K562 (cell line): ENCODE measurements at regions not wholly inside any gene's neighbourhood (a gene's known extent, or its start where the extent isn't known, plus 50 kb on each side); places are given as distances from the start of the nearest gene placed in this dataset.

ENCODE experiments used
- ATAC-seq: fragments of 200-7000 bp; cut with Tn5 transposase; 3 replicates; pipeline ENCODE4 v1.9.1; 2020; ENCODE audit warnings: moderate library complexity
- BruUV-seq: library from RNA; stranded (reverse); fragments of 400-500 nt; replicated peaks from 2 replicates; lab custom pipeline; 2021; lab: Mats Ljungman, UMichigan
- CTCF ChIA-PET: fragments of 300-600 bp; formaldehyde crosslinking; extraction: SDS; loops from one replicate; lab custom pipeline; 2021; ENCODE audit warnings: low intra/inter-chr PET ratio; lab: Yijun Ruan, JAX
- POLR2A ChIA-PET: fragments of 300-600, 350-650 bp; sonication (Branson Sonifier 250); formaldehyde crosslinking; extraction: SDS; loops from one replicate; lab custom pipeline; 2021; ENCODE audit warnings: antibody characterized with exemption, inconsistent platforms; lab: Yijun Ruan, JAX
- DNase-seq, 4 experiments: peaks; one replicate each; pipeline versions ENCODE4 v3.0.0 to v3.0.0-alpha.2; 2011 to 2018; ENCODE audit warnings: low spot score in 3 of 4, mixed read lengths in 3 of 4; ENCODE audit errors: extremely low read depth in 1 of 4
- FAIRE-seq: peaks from 2 replicates; lab custom pipeline; 2011; peaks lifted over from hg19 to GRCh38; lab: Jason Lieb, UNC
- H2AFZ ChIP-seq: 2 replicates; pipeline ENCODE4 v1.6.0; 2011; ENCODE audit warnings: low read depth, low read length, control low read depth, inconsistent platforms
- H3K27ac ChIP-seq: fragments of 200-600 bp; 3 replicates; pipeline ENCODE4 v1.8.0; 2011; ENCODE audit warnings: low read depth, mild to moderate bottlenecking, control low read depth, inconsistent platforms, low read length, moderate library complexity, mixed read lengths; ENCODE audit errors: extremely low read depth
- H3K27me3 ChIP-seq, 2 experiments: fragments of 300-600 bp in 1 of 2; 2 replicates in 1 of 2; 3 replicates in 1 of 2; pipeline versions ENCODE4 v1.6.0 to v1.8.0; 2011; ENCODE audit warnings: inconsistent platforms in 2 of 2, low read length in 2 of 2, mild to moderate bottlenecking in 1 of 2, mixed read lengths in 1 of 2, moderate library complexity in 1 of 2; ENCODE audit not compliant: control insufficient read depth in 2 of 2, insufficient read depth in 2 of 2
- H3K36me3 ChIP-seq: fragments of 300-600 bp; 3 replicates; pipeline ENCODE4 v1.8.0; 2011; ENCODE audit warnings: mild to moderate bottlenecking, low read length, inconsistent platforms; ENCODE audit not compliant: control insufficient read depth, insufficient read depth
- H3K4me1 ChIP-seq, 2 experiments: fragments of 200-600 bp in 1 of 2; replicated peaks in 1 of 2; 2 replicates in 1 of 2; 3 replicates in 1 of 2; pipeline versions ENCODE4 v1.5.1 to v1.8.0; 2011; ENCODE audit warnings: inconsistent platforms in 2 of 2, low read length in 2 of 2, mild to moderate bottlenecking in 1 of 2, mixed read lengths in 1 of 2, moderate library complexity in 1 of 2; ENCODE audit not compliant: control insufficient read depth in 2 of 2, insufficient read depth in 2 of 2
- H3K4me2 ChIP-seq: 2 replicates; pipeline ENCODE4 v1.6.1; 2011; ENCODE audit warnings: low read length, control low read depth, inconsistent platforms, mixed read lengths; ENCODE audit not compliant: insufficient read depth
- H3K4me3 ChIP-seq: fragments of 200-600 bp; sonication (generic), shearing (Covaris generic); 2 replicates; pipeline ENCODE4 v1.5.1; 2016; ENCODE audit warnings: control low read depth, inconsistent platforms
- H3K79me2 ChIP-seq: fragments of 200-600 bp; 3 replicates; pipeline ENCODE4 v1.8.0; 2011; ENCODE audit warnings: low read length, inconsistent platforms; ENCODE audit not compliant: control insufficient read depth, insufficient read depth
- H3K9ac ChIP-seq, 2 experiments: 2 replicates each; pipeline versions ENCODE4 v1.6.0 to v1.6.1; 2011; ENCODE audit warnings: low read depth in 2 of 2, low read length in 2 of 2, control low read depth in 1 of 2, inconsistent platforms in 1 of 2, mild to moderate bottlenecking in 1 of 2, mixed read lengths in 1 of 2; ENCODE audit not compliant: insufficient read depth in 1 of 2
- H3K9me1 ChIP-seq: one replicate; pipeline ENCODE4 v1.6.0; 2011; ENCODE audit warnings: inconsistent platforms, mild to moderate bottlenecking, low read length, moderate library complexity; ENCODE audit not compliant: control insufficient read depth, insufficient read depth
- H3K9me3 ChIP-seq: replicated peaks from 2 replicates; pipeline ENCODE4 v1.5.1; 2011; ENCODE audit warnings: low read depth, low read length, inconsistent platforms; ENCODE audit not compliant: control insufficient read depth, insufficient read depth
- H4K20me1 ChIP-seq: replicated peaks from 2 replicates; pipeline ENCODE4 v1.6.1; 2011; ENCODE audit warnings: low read length, inconsistent platforms, mixed read lengths; ENCODE audit not compliant: control insufficient read depth, insufficient read depth
- ARID3B ChIP-seq: fragments of 250-450 bp; sonication (Bioruptor Pico); IDR thresholded peaks from 2 replicates; pipeline ENCODE4 v1.4.0; 2020; ENCODE audit warnings: borderline replicate concordance
- BDP1 ChIP-seq: IDR thresholded peaks from 3 replicates; pipeline ENCODE4 v1.6.1; 2011; ENCODE audit not compliant: insufficient read length, insufficient read depth
- BRCA1 ChIP-seq, 2 experiments: fragments of 450-650 bp in 1 of 2; sonication (generic) in 1 of 2; formaldehyde crosslinking in 1 of 2; IDR thresholded peaks; 2 replicates each; pipeline versions ENCODE4 v1.5.0 to v1.6.1; 2017 to 2020; ENCODE audit warnings: mild to moderate bottlenecking in 1 of 2, missing genetic modification reagents in 1 of 2
- CAMTA2 ChIP-seq: fragments of 250-450 bp; sonication (Bioruptor Pico); conservative IDR thresholded peaks from 2 replicates; pipeline ENCODE4 v1.5.1; 2022
- CREB1 ChIP-seq, 2 experiments: sonication (generic) in 1 of 2; formaldehyde crosslinking in 1 of 2; IDR thresholded peaks; 2 replicates each; pipeline versions ENCODE4 v1.6.1 to v1.8.0; 2012 to 2022; ENCODE audit warnings: inconsistent platforms in 1 of 2, mild to moderate bottlenecking in 1 of 2, missing genetic modification reagents in 1 of 2, moderate library complexity in 1 of 2
- DIDO1 ChIP-seq: fragments of 450-650 bp; IDR thresholded peaks from 2 replicates; pipeline ENCODE4 v1.6.1; 2016; ENCODE audit warnings: low read depth, missing biosample characterization, missing genetic modification characterization
- EHMT2 ChIP-seq: fragments of 450-650 bp; IDR thresholded peaks from 2 replicates; pipeline ENCODE4 v1.6.1; 2018; ENCODE audit warnings: antibody characterized with exemption
- EP300 ChIP-seq: IDR thresholded peaks from 2 replicates; pipeline ENCODE4 v1.6.1; 2012; ENCODE audit warnings: low read length, improper control_type of control experiment
- PRMT5 ChIP-seq: sonication (generic); formaldehyde crosslinking; IDR thresholded peaks from 2 replicates; pipeline ENCODE4 v1.5.0; 2020; ENCODE audit warnings: missing genetic modification reagents
- SAP30 ChIP-seq: fragments of 200-600 bp; sonication (generic); IDR thresholded peaks from 2 replicates; pipeline ENCODE4 v1.6.1; 2012; ENCODE audit warnings: borderline replicate concordance, low read depth, mild to moderate bottlenecking, moderate library complexity, low read length, control low read depth, inconsistent platforms; ENCODE audit not compliant: insufficient read depth, poor library complexity, severe bottlenecking
- SRSF1 ChIP-seq: fragments of 200-400 bp; formaldehyde crosslinking; IDR thresholded peaks from 2 replicates; pipeline ENCODE4 v1.6.1; 2017; ENCODE audit warnings: mild to moderate bottlenecking, low read depth, low read length, moderate library complexity
- ZKSCAN3 ChIP-seq: fragments of 250-450 bp; sonication (Bioruptor Pico); IDR thresholded peaks from 2 replicates; pipeline ENCODE4 v1.4.0; 2020
- ZNF175 ChIP-seq: fragments of 200-800 bp; sonication (Bioruptor generic); IDR thresholded peaks from 2 replicates; pipeline ENCODE4 v1.6.1; 2016; ENCODE audit warnings: low read depth, mild to moderate bottlenecking, missing genetic modification characterization, missing compliant biosample characterization
- WGBS: fragments of 100-300 bp; shearing (Covaris generic); methylation state at CpG from one replicate; pipeline ENCODE4 v1.1.6; 2016; ENCODE audit warnings: low coverage, mixed read lengths; ENCODE audit not compliant: insufficient coverage; ENCODE audit errors: missing lambda C conversion rate; 5-methylcytosine and 5-hydroxymethylcytosine counted together
- in situ Hi-C: fragments of 300-500 bp; cut with MboI; formaldehyde crosslinking; loops from 4 replicates; pipeline ENCODE4 v1.15.0; 2018; ENCODE audit warnings: inconsistent platforms, mixed read lengths
- intact Hi-C: fragments of 100-400 bp; cut with micrococcal nuclease; formaldehyde crosslinking; loops from 2 replicates; pipeline ENCODE4 v1.14.2; 2022
- TF ChIP-seq, protein P1 (sequence below): sonication (generic); formaldehyde crosslinking; IDR thresholded peaks from 2 replicates; pipeline ENCODE4 v1.8.1; 2023; ENCODE audit warnings: mild to moderate bottlenecking, missing genetic modification reagents

DNA sequence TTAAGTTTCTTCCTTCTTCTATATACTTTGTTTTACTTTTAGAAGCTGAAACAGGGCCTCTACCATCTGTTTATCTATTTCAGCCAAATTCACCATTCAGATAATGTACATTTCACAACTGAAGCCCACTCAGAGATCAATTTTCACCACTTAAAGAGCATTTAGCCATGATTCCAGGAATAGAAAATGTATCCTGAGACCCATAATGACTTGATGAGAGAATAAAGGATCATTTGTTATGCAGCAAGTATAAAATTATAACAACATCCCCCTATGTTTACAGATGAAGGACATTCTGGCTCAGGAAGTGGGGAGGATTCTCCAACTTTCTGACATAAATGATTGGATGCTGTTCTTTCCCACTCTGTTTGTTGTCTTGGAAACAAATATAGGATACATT, 962.1 kb upstream of the EEF2KMT start (continued):
- TF ChIP-seq DIDO1 (no peak), SAP30 (no peak), BDP1 (no peak), ARID3B (CRISPR knock-in tag) (no peak), EHMT2 (no peak), ZNF175 (CRISPR knock-in tag) (no peak), ZKSCAN3 (CRISPR knock-in tag) (no peak)

DNA sequence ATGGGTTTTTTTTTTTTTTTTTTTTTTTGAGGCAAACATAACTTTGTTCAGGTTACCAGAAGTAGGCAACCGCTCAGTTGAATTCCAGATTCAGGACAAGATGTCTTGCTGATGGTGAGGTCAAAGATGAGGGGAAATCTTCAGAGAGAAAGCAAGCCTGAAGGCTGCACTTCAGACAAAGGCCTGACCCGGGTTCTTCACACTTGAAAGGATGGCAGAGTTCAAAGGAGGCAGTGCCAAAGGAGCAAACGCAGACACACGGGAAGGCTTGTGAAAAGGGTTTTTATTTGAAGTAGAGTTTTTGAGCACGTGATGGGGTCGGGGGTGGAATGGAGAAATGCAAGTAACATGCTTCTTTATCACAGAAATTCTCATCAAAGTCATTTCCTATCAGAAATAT, 960.2 kb upstream of the EEF2KMT start:
- no peaks in the 10 kb centered on the region for H3K79me2 ChIP-seq
- DNase-seq: no peak
- in situ Hi-C loops: no loop called here
- no peaks in the 10 kb centered on the region for H3K4me1 ChIP-seq
- H3K9me1 ChIP-seq: no peaks in the 10 kb centered on the region
- no peak for ATAC-seq
- 0% methylated on average over 5 of the region's 6 CpGs for WGBS
- BruUV-seq: no TSS peak
- no peaks in the 10 kb centered on the region for H3K36me3 ChIP-seq
- H3K4me3 ChIP-seq: no peak overlapping the region
- H3K9ac ChIP-seq: no peak overlapping the region
- no peak overlapping the region for H3K4me2 ChIP-seq
- FAIRE-seq: no peak
- ChIA-PET POLR2A (no interaction called here), CTCF (no interaction called here)
- no peaks in the 10 kb centered on the region for H3K27me3 ChIP-seq
- intact Hi-C loops: no loop called here
- no peak overlapping the region for H2AFZ ChIP-seq
- no peaks in the 10 kb centered on the region for H4K20me1 ChIP-seq
- no peaks in the 10 kb centered on the region for H3K9me3 ChIP-seq
- no peak overlapping the region for H3K27ac ChIP-seq
- TF ChIP-seq PRMT5 (CRISPR knock-in tag) (no peak), CREB1 (IDR thresholded peaks at IDR 0.05) (no peak), CREB1 (CRISPR knock-in tag; IDR thresholded peaks at IDR 0.05) (no peak), BRCA1 (IDR thresholded peaks at IDR 0.05) (no peak), BRCA1 (CRISPR knock-in tag; IDR thresholded peaks at IDR 0.05) (no peak), EP300 (no peak), CAMTA2 (CRISPR knock-in tag) (no peak), SRSF1 (no peak)
- TF ChIP-seq, protein P1, sequence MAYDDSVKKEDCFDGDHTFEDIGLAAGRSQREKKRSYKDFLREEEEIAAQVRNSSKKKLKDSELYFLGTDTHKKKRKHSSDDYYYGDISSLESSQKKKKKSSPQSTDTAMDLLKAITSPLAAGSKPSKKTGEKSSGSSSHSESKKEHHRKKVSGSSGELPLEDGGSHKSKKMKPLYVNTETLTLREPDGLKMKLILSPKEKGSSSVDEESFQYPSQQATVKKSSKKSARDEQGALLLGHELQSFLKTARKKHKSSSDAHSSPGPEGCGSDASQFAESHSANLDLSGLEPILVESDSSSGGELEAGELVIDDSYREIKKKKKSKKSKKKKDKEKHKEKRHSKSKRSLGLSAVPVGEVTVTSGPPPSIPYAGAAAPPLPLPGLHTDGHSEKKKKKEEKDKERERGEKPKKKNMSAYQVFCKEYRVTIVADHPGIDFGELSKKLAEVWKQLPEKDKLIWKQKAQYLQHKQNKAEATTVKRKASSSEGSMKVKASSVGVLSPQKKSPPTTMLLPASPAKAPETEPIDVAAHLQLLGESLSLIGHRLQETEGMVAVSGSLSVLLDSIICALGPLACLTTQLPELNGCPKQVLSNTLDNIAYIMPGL (CRISPR knock-in tag): no peak
